ENCODE measurements at regions not wholly inside any gene's neighbourhood (a gene's known extent, or its start where the extent isn't known, plus 50 kb on each side); places are given as distances from the start of the nearest gene placed in this dataset.

DNA sequence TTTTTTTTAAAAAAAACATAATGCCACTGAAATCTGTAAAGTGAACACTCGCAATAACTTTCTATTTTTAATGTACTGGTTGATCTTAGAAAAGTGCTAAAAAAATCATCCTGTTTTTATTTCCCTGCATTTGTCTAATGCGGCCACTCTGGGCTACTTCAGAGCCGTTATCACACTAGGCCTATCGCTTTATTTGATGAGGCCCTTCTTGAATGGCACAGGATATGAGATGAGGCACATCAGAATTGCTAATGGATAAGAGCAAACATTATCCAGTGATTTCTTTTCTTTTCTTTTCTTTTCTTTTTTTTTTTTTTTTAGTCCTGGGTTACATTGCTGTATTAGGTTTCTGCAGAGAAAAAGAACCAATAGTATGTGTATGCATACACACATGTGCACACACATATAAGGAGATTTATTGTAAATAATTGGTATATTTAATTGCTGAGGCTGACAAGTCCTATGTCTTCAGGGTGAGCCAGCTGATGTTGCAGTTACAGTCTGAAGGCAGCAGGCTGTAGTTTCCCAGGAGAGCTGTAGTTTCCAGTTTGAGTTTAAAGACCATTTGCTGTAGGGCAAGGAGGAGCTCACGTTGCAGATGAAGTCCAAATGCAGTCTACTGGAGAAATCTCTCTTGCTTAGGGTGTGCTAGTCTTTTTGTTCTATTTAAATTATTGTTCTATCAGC is 391.7 kb downstream of the MED10 start:
- in situ Hi-C loops (cut with HindIII; ENCODE audit: low sequenced_read_pairs) = no loop called here
- no peak for TF ChIP-seq CTCF (IDR thresholded peaks at IDR 0.05; ENCODE audit: low read depth, low read length)
- DNase-seq (ENCODE audit: low read depth, low spot score) = no peak
- H3K4me3 ChIP-seq (ENCODE audit: low read depth, low read length) = no peak overlapping the region

DNA sequence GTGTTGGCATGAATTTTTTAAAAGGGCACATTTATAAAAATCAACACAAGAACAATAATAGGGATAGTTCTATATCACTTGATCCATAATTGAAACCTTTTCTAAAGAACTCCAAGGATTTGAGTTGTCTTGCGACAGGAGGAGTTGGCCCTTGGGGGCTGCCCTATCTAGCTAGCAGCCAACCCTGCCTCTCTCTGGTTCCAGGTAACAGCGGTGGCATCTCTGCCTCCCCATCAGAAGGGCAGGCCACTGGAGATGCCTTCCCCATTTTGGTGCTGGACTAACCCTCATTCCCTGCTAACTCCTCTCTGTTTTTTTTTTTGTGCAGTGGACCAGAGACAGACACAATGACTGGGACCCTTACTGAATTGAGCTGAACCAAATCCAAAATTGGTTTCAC is 393.0 kb downstream of the MED10 start:
- DNase-seq (ENCODE audit: low read depth, low spot score) = no peak
- TF ChIP-seq CTCF (IDR thresholded peaks at IDR 0.05; ENCODE audit: low read depth, low read length) = no peak
- H3K4me3 ChIP-seq (ENCODE audit: low read depth, low read length) = no peak overlapping the region
- in situ Hi-C loops (cut with HindIII; ENCODE audit: low sequenced_read_pairs) = no loop called here

DNA sequence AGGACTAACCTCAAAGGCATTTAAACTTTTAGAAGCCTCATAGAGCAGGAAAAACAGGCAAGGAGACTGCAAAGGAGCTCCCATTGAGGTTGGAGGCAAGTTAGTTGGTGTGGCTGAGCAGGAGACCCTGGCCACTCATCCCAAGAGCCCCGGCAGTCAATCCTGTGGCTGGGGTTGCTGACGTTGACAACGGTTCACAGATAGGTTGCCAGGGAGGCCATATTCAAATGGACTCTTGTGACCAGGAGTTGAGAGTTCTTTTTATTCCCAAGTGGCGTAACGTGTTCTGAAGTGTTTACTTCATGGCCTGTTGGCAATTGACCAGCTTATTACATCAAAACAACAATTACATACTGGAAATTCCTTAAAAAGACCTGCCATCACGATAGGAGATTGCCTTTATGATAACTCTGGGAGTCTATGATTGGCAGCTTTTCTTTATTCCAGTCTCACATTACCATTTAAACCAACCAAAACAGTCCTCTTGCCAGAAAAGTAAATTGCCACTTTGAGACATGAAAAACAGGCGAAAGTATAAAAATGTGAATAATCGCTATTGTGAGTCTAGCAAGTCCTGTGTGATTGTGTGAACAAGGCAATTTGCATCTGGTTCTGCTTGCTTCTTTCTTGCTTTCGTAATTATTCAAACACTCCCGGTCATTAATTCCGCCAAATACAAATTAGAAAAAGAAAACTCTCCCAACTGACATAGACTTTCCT is 394.9 kb downstream of the MED10 start:
- in situ Hi-C loops (cut with HindIII; ENCODE audit: low sequenced_read_pairs) = no loop called here
- no peak for TF ChIP-seq CTCF (IDR thresholded peaks at IDR 0.05; ENCODE audit: low read depth, low read length)
- DNase-seq (ENCODE audit: low read depth, low spot score) = no peak

GRCh38 chr5:5981562-5981961 is 396.8 kb downstream of the MED10 start:
- no peak overlapping the region for H3K4me3 ChIP-seq (ENCODE audit: low read depth, low read length)
- no peak for TF ChIP-seq CTCF (IDR thresholded peaks at IDR 0.05; ENCODE audit: low read depth, low read length)
- in situ Hi-C loops (cut with HindIII; ENCODE audit: low sequenced_read_pairs) = no loop called here
- no peak for DNase-seq (ENCODE audit: low read depth, low spot score)

More for the DNA sequence above, 394.9 kb downstream of the MED10 start:
- H3K4me3 ChIP-seq (ENCODE audit: low read depth, low read length) = no peak overlapping the region

DNA sequence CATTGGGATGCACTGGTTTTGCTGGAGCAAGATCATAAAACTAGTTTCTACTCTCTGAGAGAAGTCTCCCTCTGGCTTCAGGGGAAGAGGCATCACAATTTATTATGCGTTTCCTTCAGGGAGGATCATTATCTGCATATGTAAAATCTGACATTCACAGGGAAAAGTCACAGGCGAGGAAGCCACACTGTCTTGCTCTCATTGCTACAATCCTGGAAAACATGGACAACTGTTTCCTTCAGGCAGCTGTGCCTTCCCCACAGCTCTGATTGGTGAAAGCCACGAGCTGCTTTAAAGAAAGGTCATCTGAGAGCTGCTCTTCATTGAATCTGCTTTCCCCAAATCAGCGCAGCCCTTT is 397.8 kb downstream of the MED10 start:
- TF ChIP-seq CTCF (IDR thresholded peaks at IDR 0.05; ENCODE audit: low read depth, low read length) = no peak
- no peak overlapping the region for H3K4me3 ChIP-seq (ENCODE audit: low read depth, low read length)
- in situ Hi-C loops (cut with HindIII; ENCODE audit: low sequenced_read_pairs) = no loop called here
- DNase-seq (ENCODE audit: low read depth, low spot score) = no peak

GRCh38 chr5:5979761-5980537 is 398.4 kb downstream of the MED10 start:
- no peak for DNase-seq (ENCODE audit: low read depth, low spot score)
- H3K4me3 ChIP-seq (ENCODE audit: low read depth, low read length) = no peak overlapping the region
- in situ Hi-C loops (cut with HindIII; ENCODE audit: low sequenced_read_pairs) = no loop called here
- TF ChIP-seq CTCF (IDR thresholded peaks at IDR 0.05; ENCODE audit: low read depth, low read length) = no peak

Data from astrocyte of the spinal cord (primary cell).